B cell (primary cell): ENCODE measurements at regions not wholly inside any gene's neighbourhood (a gene's known extent, or its start where the extent isn't known, plus 50 kb on each side); places are given as distances from the start of the nearest gene placed in this dataset.

Source experiments
- ATAC-seq: fragments of 200-7000 bp; cut with Tn5 transposase; one replicate; pipeline ENCODE4 v1.10.0; 2021; ENCODE audit warnings: low read depth, mild to moderate bottlenecking, moderate number of reproducible peaks, moderate library complexity
- CTCF ChIA-PET: fragments of 350-600 bp; sonication (Branson Sonifier 250); formaldehyde crosslinking; loops from one replicate; lab custom pipeline; 2021; ENCODE audit warnings: antibody characterized with exemption, inconsistent platforms; lab: Charles Lee
- POLR2A ChIA-PET: fragments of 350-600 bp; sonication (Branson Sonifier 250); formaldehyde crosslinking; loops from one replicate; lab custom pipeline; 2021; ENCODE audit warnings: antibody characterized with exemption; lab: Charles Lee
- DNase-seq: peaks from one replicate; pipeline ENCODE4 v3.0.0; 2013
- H2AFZ ChIP-seq: 2 replicates; pipeline ENCODE4 v1.6.1; 2012; ENCODE audit warnings: mild to moderate bottlenecking, low read depth, low read length; ENCODE audit not compliant: insufficient read depth, poor library complexity, severe bottlenecking
- H3K27ac ChIP-seq, 2 donors: 1 replicate in 1 of 2; 2 replicates in 1 of 2; pipeline ENCODE4 v1.5.1; 2012 to 2013; ENCODE audit warnings: low read length in 2 of 2, mild to moderate bottlenecking in 2 of 2, moderate library complexity in 1 of 2
- H3K27me3 ChIP-seq, 4 experiments: fragments of 200-600 bp in 1 of 4; sonication (generic) in 1 of 4; replicated peaks in 1 of 4; 1 replicate in 2 of 4; 2 replicates in 2 of 4; pipeline versions ENCODE4 v1.6.1 to v1.7.0; 2013 to 2016; ENCODE audit warnings: low read length in 3 of 4, mild to moderate bottlenecking in 2 of 4, mixed read lengths in 1 of 4, moderate library complexity in 1 of 4; ENCODE audit not compliant: insufficient read depth in 4 of 4, control insufficient read depth in 3 of 4; ENCODE audit errors: control extremely low read depth in 1 of 4
- H3K36me3 ChIP-seq, 2 experiments: replicated peaks in 1 of 2; 1 replicate in 1 of 2; 2 replicates in 1 of 2; pipeline versions ENCODE4 v1.6.1 to v1.7.1; 2013; ENCODE audit warnings: low read length in 1 of 2; ENCODE audit not compliant: insufficient read depth in 2 of 2, control insufficient read depth in 1 of 2; ENCODE audit errors: control extremely low read depth in 1 of 2, extremely low read depth in 1 of 2
- H3K4me1 ChIP-seq, 2 donors: fragments of 200-600 bp in 1 of 2; sonication (generic) in 1 of 2; 1 replicate in 1 of 2; 2 replicates in 1 of 2; pipeline versions ENCODE4 v1.5.1 to v1.6.1; 2013 to 2017; ENCODE audit warnings: low read length in 2 of 2; ENCODE audit not compliant: control insufficient read depth in 2 of 2, insufficient read depth in 2 of 2
- H3K4me2 ChIP-seq: replicated peaks from 2 replicates; pipeline ENCODE3; 2012; ENCODE audit warnings: mild to moderate bottlenecking, low read depth, low read length; ENCODE audit not compliant: poor library complexity, severe bottlenecking
- H3K4me3 ChIP-seq, 5 experiments: fragments of 200-600 bp in 1 of 5; sonication (generic) in 1 of 5; 1 replicate in 3 of 5; 2 replicates in 2 of 5; pipeline versions ENCODE4 v1.5.1 to v1.7.0; 2011 to 2016; ENCODE audit warnings: low read length in 4 of 5, mild to moderate bottlenecking in 4 of 5, low read depth in 2 of 5, control low read depth in 1 of 5, moderate library complexity in 1 of 5; ENCODE audit not compliant: insufficient read depth in 1 of 5; ENCODE audit errors: control extremely low read depth in 1 of 5, extremely low read depth in 1 of 5
- H3K79me2 ChIP-seq: fragments of 200-600 bp; sonication (generic); one replicate; pipeline ENCODE4 v1.6.0; 2016; ENCODE audit warnings: low read length; ENCODE audit not compliant: control insufficient read depth, insufficient read depth
- H3K9ac ChIP-seq: fragments of 200-600 bp; sonication (generic); 2 replicates; pipeline ENCODE4 v1.6.1; 2017; ENCODE audit warnings: mild to moderate bottlenecking, low read length, moderate library complexity
- H3K9me3 ChIP-seq, 3 donors: one replicate each; pipeline versions ENCODE4 v1.6.1 to v1.7.1; 2013; ENCODE audit warnings: low read length in 2 of 3; ENCODE audit not compliant: control insufficient read depth in 2 of 3, insufficient read depth in 1 of 3; ENCODE audit errors: control extremely low read depth in 1 of 3
- H4K20me1 ChIP-seq: 2 replicates; pipeline ENCODE4 v1.6.0; 2012; ENCODE audit warnings: mild to moderate bottlenecking, low read length; ENCODE audit not compliant: insufficient read depth, control insufficient read depth, poor library complexity, severe bottlenecking
- H3K27ac Mint-ChIP-seq: one replicate; pipeline ENCODE4 v1.8.0; 2021; ENCODE audit warnings: mixed read lengths
- H3K27me3 Mint-ChIP-seq: one replicate; pipeline ENCODE4 v1.8.0; 2021; ENCODE audit warnings: mixed read lengths
- H3K4me1 Mint-ChIP-seq: one replicate; pipeline ENCODE4 v1.8.0; 2021; ENCODE audit warnings: mixed read lengths
- H3K4me3 Mint-ChIP-seq: one replicate; pipeline ENCODE4 v1.8.0; 2021; ENCODE audit warnings: mixed read lengths
- H3K9me3 Mint-ChIP-seq: one replicate; pipeline ENCODE4 v1.8.0; 2022; ENCODE audit warnings: mixed read lengths; ENCODE audit not compliant: insufficient read depth
- CTCF ChIP-seq: fragments of 200-600 bp; IDR thresholded peaks from one replicate; pipeline ENCODE4 v1.8.0; 2022; ENCODE audit warnings: antibody characterized with exemption, mild to moderate bottlenecking
- EZH2 ChIP-seq: IDR thresholded peaks from 2 replicates; pipeline ENCODE4 v1.6.1; 2012; ENCODE audit warnings: borderline replicate concordance, low read depth, mild to moderate bottlenecking, moderate library complexity, low read length; ENCODE audit not compliant: insufficient read depth, poor library complexity, severe bottlenecking
- WGBS: methylation state at CpG from one replicate; pipeline ENCODE4 v1.1.5; 2013; ENCODE audit warnings: missing lambda C conversion rate; ENCODE audit not compliant: insufficient coverage; 5-methylcytosine and 5-hydroxymethylcytosine counted together
- intact Hi-C: fragments of 100-400 bp; cut with micrococcal nuclease; formaldehyde crosslinking; loops from one replicate; pipeline ENCODE4 v1.10.0; 2022

- H3K27ac Mint-ChIP-seq: no peak overlapping the region
- ATAC-seq: no peak
These were observed 373.4 kb upstream of the TMPRSS15 start for GRCh38 chr21:18776936-18777335.

GRCh38 chr21:18782721-18783120, 379.1 kb upstream of the TMPRSS15 start:
- ATAC-seq (no peak), DNase-seq (no peak)
- ChIA-PET POLR2A (no interaction called here), CTCF (no interaction called here)
- Histone ChIP-seq H3K27ac (no peak overlapping the region), H3K4me3 (no peak overlapping the region), H3K36me3 (no peaks in the 10 kb centered on the region), H3K9me3 (peaks cover 0 to 4% (median 0%) of the 10 kb centered on the region in 3 donors), H4K20me1 (no peaks in the 10 kb centered on the region), H3K27me3 (no peaks in the 10 kb centered on the region), H3K9ac (no peak overlapping the region), H3K4me1 (no peaks in the 10 kb centered on the region), H3K4me2 (no peak overlapping the region), H2AFZ (no peak overlapping the region), H3K79me2 (no peaks in the 10 kb centered on the region)
- WGBS: no CpG with 5 or more reads among the region's 1 CpG
- intact Hi-C loops: no loop called here
- no peak for TF ChIP-seq CTCF
- TF ChIP-seq EZH2: no peak
- H3K27ac Mint-ChIP-seq: no peak overlapping the region
- no peaks in the 10 kb centered on the region for H3K9me3 Mint-ChIP-seq
- H3K4me1 Mint-ChIP-seq: no peaks in the 10 kb centered on the region
- no peak overlapping the region for H3K4me3 Mint-ChIP-seq
- H3K27me3 Mint-ChIP-seq: no peaks in the 10 kb centered on the region

More at GRCh38 chr21:18776936-18777335, 373.4 kb upstream of the TMPRSS15 start:
- Mint-ChIP-seq H3K4me3 (no peak overlapping the region), H3K27me3 (no peaks in the 10 kb centered on the region), H3K4me1 (no peaks in the 10 kb centered on the region), H3K9me3 (no peaks in the 10 kb centered on the region)
- Histone ChIP-seq H3K27ac (no peak overlapping the region), H3K4me2 (no peak overlapping the region), H3K79me2 (no peaks in the 10 kb centered on the region), H2AFZ (no peak overlapping the region), H3K4me1 (no peaks in the 10 kb centered on the region), H3K27me3 (no peaks in the 10 kb centered on the region), H3K4me3 (no peak overlapping the region), H3K9me3 (peaks cover 0 to 4% (median 0%) of the 10 kb centered on the region in 3 donors), H3K36me3 (no peaks in the 10 kb centered on the region), H3K9ac (no peak overlapping the region), H4K20me1 (no peaks in the 10 kb centered on the region)
- DNase-seq: no peak
- ChIA-PET CTCF (no interaction called here), POLR2A (no interaction called here)
- TF ChIP-seq EZH2 (no peak), CTCF (no peak)
- intact Hi-C loops: no loop called here
- WGBS: 80% methylated on average over 2 of the region's 4 CpGs
